ENCODE measurements at regions not wholly inside any gene's neighbourhood (a gene's known extent, or its start where the extent isn't known, plus 50 kb on each side); places are given as distances from the start of the nearest gene placed in this dataset.

- POLR2A ChIA-PET, result no interaction called here
- H2AFZ ChIP-seq (ENCODE audit: low read depth), result no peak overlapping the region
- no peaks in the 10 kb centered on the region for H3K4me1 ChIP-seq (ENCODE audit: control insufficient read depth in 1 of 2, insufficient read depth in 2 of 2, low read depth in 1 of 2, low read length in 1 of 2)
- TF ChIP-seq GABPA (IDR thresholded peaks at IDR 0.05; ENCODE audit: low read depth) (no peak), POLR2AphosphoS5 (IDR thresholded peaks at IDR 0.05; ENCODE audit: low read depth, low read length) (no peak), EZH2phosphoT487 (IDR thresholded peaks at IDR 0.05; ENCODE audit: borderline replicate concordance, low read depth) (no peak), JUND (IDR thresholded peaks at IDR 0.05) (no peak), ELF1 (IDR thresholded peaks at IDR 0.05) (no peak), PBX3 (IDR thresholded peaks at IDR 0.05) (no peak)
- no peaks in the 10 kb centered on the region for H3K9me3 ChIP-seq
- no peak overlapping the region for H3K27ac ChIP-seq (ENCODE audit: low read depth in 2 of 2, low read length in 1 of 2)
- CTCF ChIA-PET, result no interaction called here
- no peaks in the 10 kb centered on the region for H3K79me2 ChIP-seq (ENCODE audit: insufficient read depth)
- H3F3A ChIP-seq (replicated peaks; ENCODE audit: insufficient read depth), result no peaks in the 10 kb centered on the region
- no peaks in the 10 kb centered on the region for H4K20me1 ChIP-seq (ENCODE audit: insufficient read depth)
- 81% methylated on average over 2 of the region's 2 CpGs for WGBS (ENCODE audit: low lambda C conversion rate)
- no peak overlapping the region for H3K9ac ChIP-seq
- no peaks in the 10 kb centered on the region for H3K27me3 ChIP-seq (ENCODE audit: insufficient read depth)
- H3K9me2 ChIP-seq, result no peaks in the 10 kb centered on the region
- no peak overlapping the region for H3K4me2 ChIP-seq
- no peak for DNase-seq
- no peaks in the 10 kb centered on the region for H3K36me3 ChIP-seq (replicated peaks in 1 of 2; ENCODE audit: control insufficient read depth in 1 of 2, insufficient read depth in 2 of 2, low read length in 1 of 2)
- no peak overlapping the region for H3K4me3 ChIP-seq (ENCODE audit: low read depth in 2 of 2, low read length in 1 of 2)
Observed at GRCh38 chr2:57859755-57860154, 186.9 kb upstream of the VRK2 start.

DNA sequence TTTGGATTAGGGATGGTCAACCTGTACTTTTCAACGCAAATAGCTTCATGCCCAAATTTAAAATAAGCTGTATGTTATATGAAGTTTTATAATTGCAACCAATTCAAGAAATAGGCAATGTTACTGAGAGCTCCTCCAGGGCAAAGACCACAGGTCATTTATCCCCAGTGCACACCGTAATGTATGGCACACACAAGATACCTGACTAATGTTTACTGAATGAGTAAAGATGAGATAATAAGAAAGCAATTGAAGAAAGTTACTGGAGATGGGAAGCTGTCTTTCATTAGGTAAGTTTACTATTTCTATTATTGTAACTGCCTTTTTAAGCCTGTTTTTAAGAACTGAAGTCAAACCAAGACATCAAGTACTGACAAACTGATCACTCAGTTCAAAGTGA lies 184.5 kb upstream of the VRK2 start:
- Histone ChIP-seq H3K4me2 (no peak overlapping the region), H3K4me1 (ENCODE audit: control insufficient read depth in 1 of 2, insufficient read depth in 2 of 2, low read depth in 1 of 2, low read length in 1 of 2) (no peaks in the 10 kb centered on the region), H3K9ac (no peak overlapping the region), H3K9me3 (no peaks in the 10 kb centered on the region), H2AFZ (ENCODE audit: low read depth) (no peak overlapping the region), H3K79me2 (ENCODE audit: insufficient read depth) (no peaks in the 10 kb centered on the region), H3F3A (replicated peaks; ENCODE audit: insufficient read depth) (no peaks in the 10 kb centered on the region), H3K4me3 (ENCODE audit: low read depth in 2 of 2, low read length in 1 of 2) (no peak overlapping the region), H3K27me3 (ENCODE audit: insufficient read depth) (no peaks in the 10 kb centered on the region), H3K27ac (ENCODE audit: low read depth in 2 of 2, low read length in 1 of 2) (no peak overlapping the region), H3K36me3 (replicated peaks in 1 of 2; ENCODE audit: control insufficient read depth in 1 of 2, insufficient read depth in 2 of 2, low read length in 1 of 2) (no peaks in the 10 kb centered on the region), H4K20me1 (ENCODE audit: insufficient read depth) (no peaks in the 10 kb centered on the region), H3K9me2 (no peaks in the 10 kb centered on the region)
- ChIA-PET CTCF (no interaction called here), POLR2A (no interaction called here)
- 50% methylated on average over 2 of the region's 2 CpGs for WGBS (ENCODE audit: low lambda C conversion rate)
- TF ChIP-seq MAX (IDR thresholded peaks at IDR 0.05; ENCODE audit: low read depth) (no peak), FOXM1 (IDR thresholded peaks at IDR 0.05; ENCODE audit: low read depth) (no peak), EP300 (IDR thresholded peaks at IDR 0.05; ENCODE audit: borderline replicate concordance in 1 of 2, low read depth in 1 of 2, low read length in 1 of 2) (no peak), GATA2 (CRISPR knock-in tag; IDR thresholded peaks at IDR 0.05) (no peak), EZH2phosphoT487 (IDR thresholded peaks at IDR 0.05; ENCODE audit: borderline replicate concordance, low read depth) (no peak), MEF2A (IDR thresholded peaks at IDR 0.05; ENCODE audit: borderline replicate concordance, low read depth) (no peak), ZBTB33 (IDR thresholded peaks at IDR 0.05; ENCODE audit: borderline replicate concordance, low read depth) (no peak), FOSL2 (IDR thresholded peaks at IDR 0.05; ENCODE audit: borderline replicate concordance, low read depth) (no peak), NRF1 (IDR thresholded peaks at IDR 0.05; ENCODE audit: low read depth, low read length) (no peak), RAD21 (IDR thresholded peaks at IDR 0.05; ENCODE audit: low read length) (no peak), RFX5 (IDR thresholded peaks at IDR 0.05; ENCODE audit: low read length) (no peak), USF2 (IDR thresholded peaks at IDR 0.05; ENCODE audit: borderline replicate concordance, low read depth, low read length) (no peak), FOXJ3 (CRISPR knock-in tag; IDR thresholded peaks at IDR 0.05) (no peak), JUND (IDR thresholded peaks at IDR 0.05) (no peak)
- TF ChIP-seq, protein P1, sequence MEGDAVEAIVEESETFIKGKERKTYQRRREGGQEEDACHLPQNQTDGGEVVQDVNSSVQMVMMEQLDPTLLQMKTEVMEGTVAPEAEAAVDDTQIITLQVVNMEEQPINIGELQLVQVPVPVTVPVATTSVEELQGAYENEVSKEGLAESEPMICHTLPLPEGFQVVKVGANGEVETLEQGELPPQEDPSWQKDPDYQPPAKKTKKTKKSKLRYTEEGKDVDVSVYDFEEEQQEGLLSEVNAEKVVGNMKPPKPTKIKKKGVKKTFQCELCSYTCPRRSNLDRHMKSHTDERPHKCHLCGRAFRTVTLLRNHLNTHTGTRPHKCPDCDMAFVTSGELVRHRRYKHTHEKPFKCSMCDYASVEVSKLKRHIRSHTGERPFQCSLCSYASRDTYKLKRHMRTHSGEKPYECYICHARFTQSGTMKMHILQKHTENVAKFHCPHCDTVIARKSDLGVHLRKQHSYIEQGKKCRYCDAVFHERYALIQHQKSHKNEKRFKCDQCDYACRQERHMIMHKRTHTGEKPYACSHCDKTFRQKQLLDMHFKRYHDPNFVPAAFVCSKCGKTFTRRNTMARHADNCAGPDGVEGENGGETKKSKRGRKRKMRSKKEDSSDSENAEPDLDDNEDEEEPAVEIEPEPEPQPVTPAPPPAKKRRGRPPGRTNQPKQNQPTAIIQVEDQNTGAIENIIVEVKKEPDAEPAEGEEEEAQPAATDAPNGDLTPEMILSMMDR (IDR thresholded peaks at IDR 0.05), result no peak
- DNase-seq, result no peak
